CD4-positive, alpha-beta T cell treated with Interleukin-4 for 1 hour (primary cell): ENCODE measurements at regions not wholly inside any gene's neighbourhood (a gene's known extent, or its start where the extent isn't known, plus 50 kb on each side); places are given as distances from the start of the nearest gene placed in this dataset.

Source experiments
- DNase-seq, 2 donors: peaks; one replicate each; pipeline ENCODE4 v3.0.0-alpha.2; 2020 to 2022

DNA sequence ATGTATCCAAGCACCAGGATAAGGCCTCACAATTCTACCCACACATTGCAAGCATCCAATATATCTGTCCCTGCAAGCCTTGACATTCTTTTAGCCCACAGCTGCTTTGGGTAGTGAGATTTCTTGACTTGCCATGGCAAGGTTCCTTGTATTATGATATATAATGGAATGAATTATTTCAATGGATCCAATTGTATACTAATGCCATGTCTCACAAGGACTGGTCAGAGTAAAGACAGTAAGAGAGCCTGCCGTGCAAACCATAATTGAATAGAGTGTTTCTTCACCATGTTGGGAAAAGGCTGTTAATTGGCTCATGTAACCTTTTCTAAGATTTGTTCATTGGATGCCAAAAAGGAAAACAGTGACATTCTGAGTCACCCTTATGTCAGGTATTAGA lies 64.3 kb upstream of the RBBP8 start:
- no peak for DNase-seq

DNA sequence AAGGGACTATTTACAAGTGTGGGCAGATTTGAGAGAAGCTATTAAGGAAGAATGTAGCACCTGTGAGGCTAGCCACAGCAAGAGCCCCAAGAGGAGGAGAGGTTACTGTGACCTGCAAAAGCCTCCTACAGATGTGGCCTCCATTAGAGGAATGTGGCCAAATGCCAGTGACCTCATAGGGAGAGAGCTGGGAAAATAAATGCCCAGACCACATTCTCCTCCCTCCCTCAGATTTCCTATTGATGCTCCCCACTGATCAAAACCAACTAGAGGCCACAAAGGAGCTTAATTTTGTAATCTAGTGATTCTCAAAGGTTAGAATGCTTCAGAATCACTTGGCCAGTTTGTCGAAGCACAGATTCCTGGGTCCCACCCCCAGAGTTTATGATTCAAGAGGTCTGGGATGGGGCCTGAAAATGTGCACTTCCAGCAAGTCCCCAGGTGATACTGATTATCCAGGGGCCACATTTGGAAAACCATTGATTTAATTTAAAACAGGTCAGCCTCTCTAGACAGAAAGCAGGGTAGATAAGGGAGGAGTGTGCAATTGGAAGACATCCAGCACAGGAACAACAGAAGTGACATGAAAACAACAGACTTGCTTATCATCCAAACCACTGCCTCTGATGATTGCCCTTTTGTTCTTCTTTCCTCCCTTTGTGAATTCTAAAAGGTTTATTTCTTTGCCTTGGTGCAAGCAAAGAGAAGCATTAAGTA lies 61.2 kb upstream of the RBBP8 start:
- no peak for DNase-seq

DNA sequence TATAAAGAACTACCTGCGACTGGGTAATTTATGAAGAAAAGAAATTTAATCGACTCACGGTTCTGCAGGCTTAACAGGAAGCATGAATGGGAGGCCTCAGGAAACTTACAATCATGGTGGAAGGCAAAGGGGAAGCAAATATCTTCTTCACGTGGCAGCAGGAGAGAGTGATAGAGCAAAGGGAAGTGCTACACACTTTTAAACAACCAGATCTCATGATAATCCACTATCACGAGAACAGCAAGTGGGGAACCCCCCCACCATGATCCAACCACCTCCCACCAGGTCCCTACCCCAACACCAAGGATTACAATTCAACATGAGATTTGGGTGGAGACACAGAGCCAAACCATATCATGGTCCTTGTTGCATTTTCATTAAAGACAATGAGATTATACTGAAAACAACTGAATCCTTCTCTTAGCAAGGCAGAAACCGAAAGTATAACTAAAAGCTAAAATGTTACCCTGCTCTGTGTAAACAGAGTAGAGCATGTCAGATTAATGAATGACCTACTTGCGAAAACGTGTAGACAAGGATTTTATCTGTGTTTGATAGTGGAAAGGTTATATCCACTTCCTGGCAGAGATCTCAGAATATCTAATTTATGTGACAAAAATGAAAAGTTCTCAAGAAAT lies 60.1 kb upstream of the RBBP8 start:
- peak in 1 of 2 donors; percentile 3 for DNase-seq

DNA sequence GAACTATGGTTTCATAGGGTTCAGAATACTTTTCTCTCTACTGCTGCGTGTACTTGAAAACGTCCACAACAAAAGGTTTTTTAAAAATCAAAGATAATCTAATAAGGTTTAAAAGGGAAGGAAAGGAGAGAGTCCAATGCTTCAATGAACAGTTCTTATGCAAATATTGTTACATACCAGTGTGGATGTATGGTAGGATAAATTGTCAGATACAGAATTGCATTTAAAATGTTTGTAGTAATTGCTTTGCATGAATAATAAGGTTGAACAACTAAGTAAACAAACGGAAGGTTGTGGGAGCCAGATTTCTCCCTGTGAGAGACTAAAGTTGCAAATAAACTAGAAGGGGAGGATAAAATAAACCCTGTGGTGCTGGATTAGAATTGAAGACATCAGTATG lies 53.8 kb upstream of the RBBP8 start:
- no peak for DNase-seq

DNA sequence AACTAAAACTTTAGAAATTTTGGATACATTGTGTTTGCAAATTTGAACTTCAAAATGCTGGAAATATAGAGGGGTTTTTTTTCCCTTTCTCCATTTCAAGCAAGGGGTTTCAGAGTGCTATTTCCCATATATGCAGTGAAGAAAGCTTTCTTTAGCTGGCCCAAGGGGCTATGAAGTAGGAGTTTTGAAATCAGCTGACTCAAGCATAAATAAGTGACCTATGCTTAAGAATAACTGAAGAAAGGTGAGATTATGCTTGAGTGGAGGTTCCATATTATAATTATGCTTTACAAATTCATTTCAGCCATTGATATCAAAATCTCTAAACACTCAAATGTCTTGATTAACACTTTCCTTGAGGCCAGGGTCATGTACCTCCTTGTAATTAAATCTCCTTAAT lies 51.0 kb upstream of the RBBP8 start:
- no peak for DNase-seq

DNA sequence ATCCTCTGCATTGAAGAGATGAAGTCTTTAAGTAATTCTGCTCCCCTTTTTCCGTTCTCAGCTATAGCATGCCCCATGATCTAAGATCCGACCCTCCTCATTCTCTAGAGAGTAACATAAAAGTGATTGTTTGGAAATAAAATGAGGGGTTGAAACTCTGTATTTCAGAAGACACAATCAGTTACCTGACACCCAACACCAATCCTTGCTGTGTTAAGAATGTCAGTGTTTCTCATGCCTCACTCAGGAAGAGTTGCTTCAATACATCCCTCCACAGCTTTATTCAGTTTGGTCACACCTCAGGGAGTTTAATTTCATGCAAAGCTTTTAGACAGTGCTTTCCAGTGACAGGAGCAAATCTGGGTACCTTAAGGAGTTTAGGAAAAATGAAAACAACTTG lies 49.9 kb upstream of the RBBP8 start:
- DNase-seq = no peak
